GM19035 (cell line): ENCODE measurements at regions not wholly inside any gene's neighbourhood (a gene's known extent, or its start where the extent isn't known, plus 50 kb on each side); places are given as distances from the start of the nearest gene placed in this dataset.

Source experiments
- ATAC-seq: cut with Tn5 transposase; IDR thresholded peaks from one replicate; pipeline ENCODE4 v1.9.1; 2021; ENCODE audit not compliant: unreplicated experiment

GRCh38 chr6:3999800-4000661 is 78.9 kb downstream of the FAM217A start:
- no peak for ATAC-seq

GRCh38 chr6:4004249-4004648 is 74.7 kb downstream of the FAM217A start:
- ATAC-seq = no peak

GRCh38 chr6:4008324-4009047 is 70.5 kb downstream of the FAM217A start:
- no peak for ATAC-seq

- no peak for ATAC-seq
Measured at GRCh38 chr6:4009486-4009885, 69.5 kb downstream of the FAM217A start.

- no peak for ATAC-seq
Measured at GRCh38 chr6:4010048-4010447, 68.9 kb downstream of the FAM217A start.

- no peak for ATAC-seq
Measured at GRCh38 chr6:4010689-4011090, 68.2 kb downstream of the FAM217A start.

- no peak for ATAC-seq
Measured at GRCh38 chr6:4012826-4013225, 66.1 kb downstream of the FAM217A start.

GRCh38 chr6:4017058-4017739 is 61.7 kb downstream of the FAM217A start:
- no peak for ATAC-seq

GRCh38 chr6:4017834-4018170 is 61.1 kb downstream of the FAM217A start:
- no peak for ATAC-seq

- ATAC-seq = peak; percentile 67
Measured at GRCh38 chr6:4018171-4018923, 60.6 kb downstream of the FAM217A start.
